HEK293 (cell line): ENCODE measurements at regions not wholly inside any gene's neighbourhood (a gene's known extent, or its start where the extent isn't known, plus 50 kb on each side); places are given as distances from the start of the nearest gene placed in this dataset.

Source experiments
- HOXC10 ChIP-seq: sonication (generic); formaldehyde crosslinking; IDR thresholded peaks from 2 replicates; pipeline ENCODE4 v1.8.1; 2023; ENCODE audit warnings: mild to moderate bottlenecking, missing genetic modification reagents
- ZBTB48 ChIP-seq: fragments of 450-650 bp; formaldehyde crosslinking; IDR thresholded peaks from 2 replicates; pipeline ENCODE4 v1.5.1; 2016; ENCODE audit warnings: missing biosample characterization, missing genetic modification characterization
- ZNF660 ChIP-seq: fragments of 450-650 bp; IDR thresholded peaks from 2 replicates; pipeline ENCODE4 v1.5.1; 2018; ENCODE audit warnings: missing biosample characterization, mild to moderate bottlenecking, missing genetic modification characterization
- TF ChIP-seq, protein P1 (sequence below): fragments of 450-650 bp; formaldehyde crosslinking; IDR thresholded peaks from 2 replicates; pipeline ENCODE4 v1.5.1; 2016; ENCODE audit warnings: missing biosample characterization, missing genetic modification characterization
- TF ChIP-seq, protein P2 (sequence below): fragments of 450-650 bp; formaldehyde crosslinking; conservative IDR thresholded peaks from 2 replicates; pipeline ENCODE4 v1.5.1; 2016; ENCODE audit warnings: low read depth, missing biosample characterization, missing genetic modification characterization
- TF ChIP-seq, protein P3 (sequence below): fragments of 450-650 bp; formaldehyde crosslinking; IDR thresholded peaks from 2 replicates; pipeline ENCODE4 v1.5.1; 2016; ENCODE audit warnings: missing biosample characterization, missing genetic modification characterization

DNA sequence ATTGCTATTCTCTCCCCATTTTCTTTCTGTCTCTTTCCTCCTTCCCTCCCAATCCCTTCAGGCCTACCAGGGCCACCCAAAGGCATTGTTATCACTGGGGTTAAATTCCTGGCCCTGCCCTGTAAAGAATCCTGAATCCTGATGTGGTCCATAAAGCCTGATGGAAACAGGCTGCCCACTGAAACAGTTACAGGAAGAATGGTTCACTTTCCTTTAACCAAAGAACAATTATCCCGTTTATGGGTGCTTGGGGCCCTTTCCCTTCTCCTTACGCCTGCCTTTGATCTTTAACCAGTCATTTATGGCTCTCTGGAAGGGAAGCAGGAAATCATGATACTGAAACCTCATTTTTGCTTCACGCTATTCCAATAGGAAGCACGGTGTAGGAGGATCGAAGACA, 273.1 kb upstream of the NEBL start:
- TF ChIP-seq ZNF660 (tag by site-specific recombination): no peak
- TF ChIP-seq, protein P1, sequence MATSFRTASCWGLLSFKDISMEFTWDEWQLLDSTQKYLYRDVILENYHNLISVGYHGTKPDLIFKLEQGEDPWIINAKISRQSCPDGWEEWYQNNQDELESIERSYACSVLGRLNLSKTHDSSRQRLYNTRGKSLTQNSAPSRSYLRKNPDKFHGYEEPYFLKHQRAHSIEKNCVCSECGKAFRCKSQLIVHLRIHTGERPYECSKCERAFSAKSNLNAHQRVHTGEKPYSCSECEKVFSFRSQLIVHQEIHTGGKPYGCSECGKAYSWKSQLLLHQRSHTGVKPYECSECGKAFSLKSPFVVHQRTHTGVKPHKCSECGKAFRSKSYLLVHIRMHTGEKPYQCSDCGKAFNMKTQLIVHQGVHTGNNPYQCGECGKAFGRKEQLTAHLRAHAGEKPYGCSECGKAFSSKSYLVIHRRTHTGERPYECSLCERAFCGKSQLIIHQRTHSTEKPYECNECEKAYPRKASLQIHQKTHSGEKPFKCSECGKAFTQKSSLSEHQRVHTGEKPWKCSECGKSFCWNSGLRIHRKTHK: no peak
- no peak for TF ChIP-seq HOXC10
- no peak for TF ChIP-seq ZBTB48 (tag by site-specific recombination)
- TF ChIP-seq, protein P2, sequence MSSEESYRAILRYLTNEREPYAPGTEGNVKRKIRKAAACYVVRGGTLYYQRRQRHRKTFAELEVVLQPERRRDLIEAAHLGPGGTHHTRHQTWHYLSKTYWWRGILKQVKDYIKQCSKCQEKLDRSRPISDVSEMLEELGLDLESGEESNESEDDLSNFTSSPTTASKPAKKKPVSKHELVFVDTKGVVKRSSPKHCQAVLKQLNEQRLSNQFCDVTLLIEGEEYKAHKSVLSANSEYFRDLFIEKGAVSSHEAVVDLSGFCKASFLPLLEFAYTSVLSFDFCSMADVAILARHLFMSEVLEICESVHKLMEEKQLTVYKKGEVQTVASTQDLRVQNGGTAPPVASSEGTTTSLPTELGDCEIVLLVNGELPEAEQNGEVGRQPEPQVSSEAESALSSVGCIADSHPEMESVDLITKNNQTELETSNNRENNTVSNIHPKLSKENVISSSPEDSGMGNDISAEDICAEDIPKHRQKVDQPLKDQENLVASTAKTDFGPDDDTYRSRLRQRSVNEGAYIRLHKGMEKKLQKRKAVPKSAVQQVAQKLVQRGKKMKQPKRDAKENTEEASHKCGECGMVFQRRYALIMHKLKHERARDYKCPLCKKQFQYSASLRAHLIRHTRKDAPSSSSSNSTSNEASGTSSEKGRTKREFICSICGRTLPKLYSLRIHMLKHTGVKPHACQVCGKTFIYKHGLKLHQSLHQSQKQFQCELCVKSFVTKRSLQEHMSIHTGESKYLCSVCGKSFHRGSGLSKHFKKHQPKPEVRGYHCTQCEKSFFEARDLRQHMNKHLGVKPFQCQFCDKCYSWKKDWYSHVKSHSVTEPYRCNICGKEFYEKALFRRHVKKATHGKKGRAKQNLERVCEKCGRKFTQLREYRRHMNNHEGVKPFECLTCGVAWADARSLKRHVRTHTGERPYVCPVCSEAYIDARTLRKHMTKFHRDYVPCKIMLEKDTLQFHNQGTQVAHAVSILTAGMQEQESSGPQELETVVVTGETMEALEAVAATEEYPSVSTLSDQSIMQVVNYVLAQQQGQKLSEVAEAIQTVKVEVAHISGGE: no peak
- TF ChIP-seq, protein P3, sequence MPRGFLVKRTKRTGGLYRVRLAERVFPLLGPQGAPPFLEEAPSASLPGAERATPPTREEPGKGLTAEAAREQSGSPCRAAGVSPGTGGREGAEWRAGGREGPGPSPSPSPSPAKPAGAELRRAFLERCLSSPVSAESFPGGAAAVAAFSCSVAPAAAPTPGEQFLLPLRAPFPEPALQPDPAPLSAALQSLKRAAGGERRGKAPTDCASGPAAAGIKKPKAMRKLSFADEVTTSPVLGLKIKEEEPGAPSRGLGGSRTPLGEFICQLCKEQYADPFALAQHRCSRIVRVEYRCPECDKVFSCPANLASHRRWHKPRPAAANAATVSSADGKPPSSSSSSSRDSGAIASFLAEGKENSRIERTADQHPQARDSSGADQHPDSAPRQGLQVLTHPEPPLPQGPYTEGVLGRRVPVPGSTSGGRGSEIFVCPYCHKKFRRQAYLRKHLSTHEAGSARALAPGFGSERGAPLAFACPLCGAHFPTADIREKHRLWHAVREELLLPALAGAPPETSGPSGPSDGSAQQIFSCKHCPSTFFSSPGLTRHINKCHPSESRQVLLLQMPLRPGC: no peak
